ENCODE measurements at regions not wholly inside any gene's neighbourhood (a gene's known extent, or its start where the extent isn't known, plus 50 kb on each side); places are given as distances from the start of the nearest gene placed in this dataset.

- TF ChIP-seq, protein P1, sequence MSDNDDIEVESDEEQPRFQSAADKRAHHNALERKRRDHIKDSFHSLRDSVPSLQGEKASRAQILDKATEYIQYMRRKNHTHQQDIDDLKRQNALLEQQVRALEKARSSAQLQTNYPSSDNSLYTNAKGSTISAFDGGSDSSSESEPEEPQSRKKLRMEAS (IDR thresholded peaks at IDR 0.05), result no peak
- no peak for TF ChIP-seq POLR2A (IDR thresholded peaks at IDR 0.05; ENCODE audit: borderline replicate concordance, extremely low read depth, insufficient read depth, insufficient read length)
- TF ChIP-seq CTCF (IDR thresholded peaks at IDR 0.05 in 2 of 3, conservative IDR thresholded peaks at IDR 0.05 in 1 of 3; ENCODE audit: borderline replicate concordance in 1 of 3, insufficient read depth in 1 of 3, low read depth in 2 of 3, low read length in 2 of 3), result no peak
- TF ChIP-seq, protein P2, sequence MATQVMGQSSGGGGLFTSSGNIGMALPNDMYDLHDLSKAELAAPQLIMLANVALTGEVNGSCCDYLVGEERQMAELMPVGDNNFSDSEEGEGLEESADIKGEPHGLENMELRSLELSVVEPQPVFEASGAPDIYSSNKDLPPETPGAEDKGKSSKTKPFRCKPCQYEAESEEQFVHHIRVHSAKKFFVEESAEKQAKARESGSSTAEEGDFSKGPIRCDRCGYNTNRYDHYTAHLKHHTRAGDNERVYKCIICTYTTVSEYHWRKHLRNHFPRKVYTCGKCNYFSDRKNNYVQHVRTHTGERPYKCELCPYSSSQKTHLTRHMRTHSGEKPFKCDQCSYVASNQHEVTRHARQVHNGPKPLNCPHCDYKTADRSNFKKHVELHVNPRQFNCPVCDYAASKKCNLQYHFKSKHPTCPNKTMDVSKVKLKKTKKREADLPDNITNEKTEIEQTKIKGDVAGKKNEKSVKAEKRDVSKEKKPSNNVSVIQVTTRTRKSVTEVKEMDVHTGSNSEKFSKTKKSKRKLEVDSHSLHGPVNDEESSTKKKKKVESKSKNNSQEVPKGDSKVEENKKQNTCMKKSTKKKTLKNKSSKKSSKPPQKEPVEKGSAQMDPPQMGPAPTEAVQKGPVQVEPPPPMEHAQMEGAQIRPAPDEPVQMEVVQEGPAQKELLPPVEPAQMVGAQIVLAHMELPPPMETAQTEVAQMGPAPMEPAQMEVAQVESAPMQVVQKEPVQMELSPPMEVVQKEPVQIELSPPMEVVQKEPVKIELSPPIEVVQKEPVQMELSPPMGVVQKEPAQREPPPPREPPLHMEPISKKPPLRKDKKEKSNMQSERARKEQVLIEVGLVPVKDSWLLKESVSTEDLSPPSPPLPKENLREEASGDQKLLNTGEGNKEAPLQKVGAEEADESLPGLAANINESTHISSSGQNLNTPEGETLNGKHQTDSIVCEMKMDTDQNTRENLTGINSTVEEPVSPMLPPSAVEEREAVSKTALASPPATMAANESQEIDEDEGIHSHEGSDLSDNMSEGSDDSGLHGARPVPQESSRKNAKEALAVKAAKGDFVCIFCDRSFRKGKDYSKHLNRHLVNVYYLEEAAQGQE (IDR thresholded peaks at IDR 0.05; ENCODE audit: low read depth), result no peak
- no peak for TF ChIP-seq EZH2 (IDR thresholded peaks at IDR 0.05)
- no peak for TF ChIP-seq ZBTB33 (IDR thresholded peaks at IDR 0.05; ENCODE audit: extremely low read depth, insufficient replicate concordance, low read length)
- TF ChIP-seq CEBPB (IDR thresholded peaks at IDR 0.05; ENCODE audit: low read depth), result no peak
- TF ChIP-seq ELF1 (IDR thresholded peaks at IDR 0.05; ENCODE audit: borderline replicate concordance, low read depth), result no peak
- TF ChIP-seq POLR2AphosphoS5 (IDR thresholded peaks at IDR 0.05; ENCODE audit: low read depth, low read length), result no peak
- TF ChIP-seq TCF7L2 (IDR thresholded peaks at IDR 0.05; ENCODE audit: borderline replicate concordance, extremely low read depth, insufficient read depth, insufficient read length), result no peak
- TF ChIP-seq SRF (IDR thresholded peaks at IDR 0.05; ENCODE audit: low read depth), result no peak
These were observed 546.5 kb downstream of the ZNF608 start for GRCh38 chr5:124199893-124200292.

Measured in HCT116 (cell line).